ENCODE measurements at regions not wholly inside any gene's neighbourhood (a gene's known extent, or its start where the extent isn't known, plus 50 kb on each side); places are given as distances from the start of the nearest gene placed in this dataset.

DNA sequence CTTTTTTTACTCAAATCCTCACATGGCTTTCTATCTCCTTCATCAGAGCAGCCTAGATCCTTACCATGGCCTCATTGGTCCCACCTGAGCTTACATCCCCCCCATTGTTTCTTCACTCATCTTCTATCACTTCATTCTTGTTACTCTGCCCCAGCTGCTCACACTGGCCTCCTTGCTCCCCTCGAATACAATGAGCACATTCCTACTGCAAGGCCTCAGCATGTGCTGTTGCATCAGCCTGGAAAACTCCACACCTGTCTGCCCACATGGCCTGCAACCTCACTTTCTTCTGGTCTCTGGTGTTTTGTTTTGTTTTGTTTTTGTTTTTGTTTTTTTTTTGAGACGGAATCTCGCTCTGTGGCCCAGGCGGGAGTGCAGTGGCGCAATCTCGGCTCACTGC lies 212.6 kb downstream of the TBX18 start:
- TF ChIP-seq, protein P1, sequence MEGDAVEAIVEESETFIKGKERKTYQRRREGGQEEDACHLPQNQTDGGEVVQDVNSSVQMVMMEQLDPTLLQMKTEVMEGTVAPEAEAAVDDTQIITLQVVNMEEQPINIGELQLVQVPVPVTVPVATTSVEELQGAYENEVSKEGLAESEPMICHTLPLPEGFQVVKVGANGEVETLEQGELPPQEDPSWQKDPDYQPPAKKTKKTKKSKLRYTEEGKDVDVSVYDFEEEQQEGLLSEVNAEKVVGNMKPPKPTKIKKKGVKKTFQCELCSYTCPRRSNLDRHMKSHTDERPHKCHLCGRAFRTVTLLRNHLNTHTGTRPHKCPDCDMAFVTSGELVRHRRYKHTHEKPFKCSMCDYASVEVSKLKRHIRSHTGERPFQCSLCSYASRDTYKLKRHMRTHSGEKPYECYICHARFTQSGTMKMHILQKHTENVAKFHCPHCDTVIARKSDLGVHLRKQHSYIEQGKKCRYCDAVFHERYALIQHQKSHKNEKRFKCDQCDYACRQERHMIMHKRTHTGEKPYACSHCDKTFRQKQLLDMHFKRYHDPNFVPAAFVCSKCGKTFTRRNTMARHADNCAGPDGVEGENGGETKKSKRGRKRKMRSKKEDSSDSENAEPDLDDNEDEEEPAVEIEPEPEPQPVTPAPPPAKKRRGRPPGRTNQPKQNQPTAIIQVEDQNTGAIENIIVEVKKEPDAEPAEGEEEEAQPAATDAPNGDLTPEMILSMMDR (IDR thresholded peaks at IDR 0.05) = no peak
- no peak for TF ChIP-seq POLR2A (IDR thresholded peaks at IDR 0.05)

Measured in gastroesophageal sphincter (tissue), 3 donors.